Keratinocyte (primary cell): ENCODE measurements at regions not wholly inside any gene's neighbourhood (a gene's known extent, or its start where the extent isn't known, plus 50 kb on each side); places are given as distances from the start of the nearest gene placed in this dataset.

Experiments
- EZH2 ChIP-seq: IDR thresholded peaks from one replicate; pipeline ENCODE4 v1.6.1; 2012; ENCODE audit warnings: inconsistent platforms, mild to moderate bottlenecking, low read length, moderate library complexity
- TF ChIP-seq, protein P1 (sequence below), 3 experiments: IDR thresholded peaks in 1 of 3; conservative IDR thresholded peaks in 1 of 3; optimal IDR thresholded peaks in 1 of 3; 2 replicates in 2 of 3; 3 replicates in 1 of 3; pipeline versions ENCODE3 to v1.5.1; 2011; ENCODE audit warnings: low read length in 3 of 3, mild to moderate bottlenecking in 3 of 3, moderate library complexity in 2 of 3, control low read depth in 1 of 3, inconsistent platforms in 1 of 3; ENCODE audit not compliant: insufficient read depth in 2 of 3; ENCODE audit errors: extremely low read depth in 1 of 3

DNA sequence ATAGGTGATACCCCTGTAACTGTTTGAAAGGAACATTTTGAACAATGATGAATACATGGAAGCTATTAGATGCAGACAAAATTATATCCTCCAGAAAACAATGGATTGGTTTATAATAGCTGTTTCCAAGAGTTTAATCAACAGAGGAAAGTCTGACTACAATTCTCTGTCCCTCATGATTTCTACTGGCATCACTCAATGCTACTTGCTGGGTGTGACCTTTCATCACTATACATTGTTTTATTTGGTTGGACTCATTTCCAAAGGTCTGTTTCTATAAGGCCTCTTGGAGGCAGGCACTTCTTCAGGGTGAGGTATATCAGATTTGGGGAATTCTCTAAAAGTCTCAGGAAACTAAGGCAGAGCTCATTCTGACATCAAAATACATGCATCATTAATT is 636.1 kb upstream of the SLC8A1 start:
- TF ChIP-seq, protein P1, sequence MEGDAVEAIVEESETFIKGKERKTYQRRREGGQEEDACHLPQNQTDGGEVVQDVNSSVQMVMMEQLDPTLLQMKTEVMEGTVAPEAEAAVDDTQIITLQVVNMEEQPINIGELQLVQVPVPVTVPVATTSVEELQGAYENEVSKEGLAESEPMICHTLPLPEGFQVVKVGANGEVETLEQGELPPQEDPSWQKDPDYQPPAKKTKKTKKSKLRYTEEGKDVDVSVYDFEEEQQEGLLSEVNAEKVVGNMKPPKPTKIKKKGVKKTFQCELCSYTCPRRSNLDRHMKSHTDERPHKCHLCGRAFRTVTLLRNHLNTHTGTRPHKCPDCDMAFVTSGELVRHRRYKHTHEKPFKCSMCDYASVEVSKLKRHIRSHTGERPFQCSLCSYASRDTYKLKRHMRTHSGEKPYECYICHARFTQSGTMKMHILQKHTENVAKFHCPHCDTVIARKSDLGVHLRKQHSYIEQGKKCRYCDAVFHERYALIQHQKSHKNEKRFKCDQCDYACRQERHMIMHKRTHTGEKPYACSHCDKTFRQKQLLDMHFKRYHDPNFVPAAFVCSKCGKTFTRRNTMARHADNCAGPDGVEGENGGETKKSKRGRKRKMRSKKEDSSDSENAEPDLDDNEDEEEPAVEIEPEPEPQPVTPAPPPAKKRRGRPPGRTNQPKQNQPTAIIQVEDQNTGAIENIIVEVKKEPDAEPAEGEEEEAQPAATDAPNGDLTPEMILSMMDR (optimal IDR thresholded peaks at IDR 0.05 in 1 of 3, IDR thresholded peaks at IDR 0.05 in 1 of 3, conservative IDR thresholded peaks at IDR 0.05 in 1 of 3; ENCODE audit: extremely low read depth in 1 of 3, insufficient read depth in 2 of 3, low read length in 3 of 3), result no peak
- no peak for TF ChIP-seq EZH2
